LNCAP (cell line): ENCODE measurements at regions not wholly inside any gene's neighbourhood (a gene's known extent, or its start where the extent isn't known, plus 50 kb on each side); places are given as distances from the start of the nearest gene placed in this dataset.

ENCODE experiments used
- TF ChIP-seq, protein P1 (sequence below): fragments of 450-650 bp; IDR thresholded peaks from 2 replicates; pipeline ENCODE4 v1.5.1; 2017; ENCODE audit warnings: mild to moderate bottlenecking

GRCh38 chr12:131557078-131557709 lies 153.7 kb upstream of the SFSWAP start:
- TF ChIP-seq, protein P1, sequence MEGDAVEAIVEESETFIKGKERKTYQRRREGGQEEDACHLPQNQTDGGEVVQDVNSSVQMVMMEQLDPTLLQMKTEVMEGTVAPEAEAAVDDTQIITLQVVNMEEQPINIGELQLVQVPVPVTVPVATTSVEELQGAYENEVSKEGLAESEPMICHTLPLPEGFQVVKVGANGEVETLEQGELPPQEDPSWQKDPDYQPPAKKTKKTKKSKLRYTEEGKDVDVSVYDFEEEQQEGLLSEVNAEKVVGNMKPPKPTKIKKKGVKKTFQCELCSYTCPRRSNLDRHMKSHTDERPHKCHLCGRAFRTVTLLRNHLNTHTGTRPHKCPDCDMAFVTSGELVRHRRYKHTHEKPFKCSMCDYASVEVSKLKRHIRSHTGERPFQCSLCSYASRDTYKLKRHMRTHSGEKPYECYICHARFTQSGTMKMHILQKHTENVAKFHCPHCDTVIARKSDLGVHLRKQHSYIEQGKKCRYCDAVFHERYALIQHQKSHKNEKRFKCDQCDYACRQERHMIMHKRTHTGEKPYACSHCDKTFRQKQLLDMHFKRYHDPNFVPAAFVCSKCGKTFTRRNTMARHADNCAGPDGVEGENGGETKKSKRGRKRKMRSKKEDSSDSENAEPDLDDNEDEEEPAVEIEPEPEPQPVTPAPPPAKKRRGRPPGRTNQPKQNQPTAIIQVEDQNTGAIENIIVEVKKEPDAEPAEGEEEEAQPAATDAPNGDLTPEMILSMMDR = no peak

DNA sequence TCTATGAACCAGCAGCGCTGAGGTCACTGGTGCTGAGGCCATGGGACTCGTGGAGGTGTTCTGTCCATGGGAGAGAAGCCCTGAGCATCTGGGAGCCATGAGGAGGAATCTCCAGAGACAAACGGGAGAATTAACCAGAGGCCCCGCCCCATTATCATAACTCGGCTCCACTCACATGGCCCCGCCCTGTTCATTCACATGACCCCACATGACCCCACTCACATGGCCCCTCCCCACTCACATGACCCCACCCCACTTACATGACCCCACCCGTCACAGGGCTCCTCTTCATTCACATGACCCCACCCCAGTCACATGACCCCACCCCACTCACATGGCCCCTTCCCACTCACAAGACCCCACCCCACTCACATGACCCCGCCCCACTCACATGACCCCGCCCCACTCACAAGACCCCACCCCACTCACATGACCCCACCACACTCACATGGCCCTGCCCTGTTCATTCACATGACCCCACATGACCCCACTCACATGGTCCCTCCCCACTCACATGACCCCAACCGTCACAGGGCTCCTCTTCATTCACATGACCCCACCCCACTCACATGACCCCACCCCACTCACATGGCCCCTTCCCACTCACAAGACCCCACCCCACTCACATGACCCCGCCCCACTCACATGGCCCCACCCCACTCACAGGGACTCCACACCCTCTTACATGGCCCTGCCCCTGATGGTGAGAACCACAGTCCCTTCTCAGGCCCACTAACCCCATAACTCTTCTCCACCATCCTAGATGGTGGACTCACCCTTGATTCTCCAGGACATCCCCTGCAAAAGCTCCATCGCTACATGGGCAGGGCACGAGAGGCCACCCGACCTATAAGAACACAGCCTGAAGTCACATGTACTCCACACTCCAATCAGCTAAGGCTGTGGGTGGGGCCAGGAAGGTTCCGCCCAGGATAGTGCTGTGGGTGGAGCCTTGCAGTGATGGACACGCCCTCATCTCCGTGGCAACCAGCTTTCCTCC lies 151.1 kb upstream of the SFSWAP start:
- TF ChIP-seq, protein P1 = no peak

- TF ChIP-seq, protein P1 = no peak
These were observed 149.8 kb upstream of the SFSWAP start for GRCh38 chr12:131561051-131561450.

DNA sequence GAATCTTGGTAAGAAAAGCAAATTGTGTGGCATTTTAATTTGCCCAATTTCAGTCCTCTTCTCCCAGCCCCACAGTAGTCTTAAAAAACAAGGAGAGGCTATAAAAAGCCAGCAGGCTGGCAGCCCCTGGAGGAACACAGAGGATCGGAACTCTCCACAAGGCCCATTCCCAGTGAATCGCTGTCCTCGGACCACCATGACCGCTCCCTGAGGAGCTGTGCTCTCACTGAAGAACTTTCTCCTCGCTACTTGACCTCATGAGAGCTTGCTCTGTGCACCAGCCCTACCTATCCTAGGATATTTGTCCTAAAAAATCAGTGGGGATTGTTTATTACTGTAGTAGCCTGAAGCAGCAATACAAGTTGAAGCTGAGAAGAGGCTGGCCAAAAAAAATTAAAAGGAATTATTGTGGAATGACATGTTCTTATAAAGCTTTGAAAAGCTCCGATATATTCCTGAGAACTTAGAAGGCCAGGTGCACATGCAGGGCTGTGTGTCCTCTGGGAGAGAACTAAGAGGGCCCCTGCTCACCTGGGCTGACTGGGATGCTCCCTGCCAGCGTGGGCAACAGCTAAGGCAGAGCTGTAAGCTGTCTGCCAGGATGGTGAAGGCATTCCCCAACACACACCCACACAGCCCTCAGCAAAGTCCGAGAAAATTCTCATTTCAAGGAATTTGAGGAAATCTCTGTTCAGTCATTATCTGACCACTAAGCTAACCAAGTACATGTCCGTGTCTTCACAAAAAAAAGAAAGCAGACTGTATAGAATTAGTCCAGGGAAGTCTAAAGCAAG lies 148.8 kb upstream of the SFSWAP start:
- TF ChIP-seq, protein P1 = no peak

GRCh38 chr12:131564845-131565244 lies 146.0 kb upstream of the SFSWAP start:
- TF ChIP-seq, protein P1 = no peak

DNA sequence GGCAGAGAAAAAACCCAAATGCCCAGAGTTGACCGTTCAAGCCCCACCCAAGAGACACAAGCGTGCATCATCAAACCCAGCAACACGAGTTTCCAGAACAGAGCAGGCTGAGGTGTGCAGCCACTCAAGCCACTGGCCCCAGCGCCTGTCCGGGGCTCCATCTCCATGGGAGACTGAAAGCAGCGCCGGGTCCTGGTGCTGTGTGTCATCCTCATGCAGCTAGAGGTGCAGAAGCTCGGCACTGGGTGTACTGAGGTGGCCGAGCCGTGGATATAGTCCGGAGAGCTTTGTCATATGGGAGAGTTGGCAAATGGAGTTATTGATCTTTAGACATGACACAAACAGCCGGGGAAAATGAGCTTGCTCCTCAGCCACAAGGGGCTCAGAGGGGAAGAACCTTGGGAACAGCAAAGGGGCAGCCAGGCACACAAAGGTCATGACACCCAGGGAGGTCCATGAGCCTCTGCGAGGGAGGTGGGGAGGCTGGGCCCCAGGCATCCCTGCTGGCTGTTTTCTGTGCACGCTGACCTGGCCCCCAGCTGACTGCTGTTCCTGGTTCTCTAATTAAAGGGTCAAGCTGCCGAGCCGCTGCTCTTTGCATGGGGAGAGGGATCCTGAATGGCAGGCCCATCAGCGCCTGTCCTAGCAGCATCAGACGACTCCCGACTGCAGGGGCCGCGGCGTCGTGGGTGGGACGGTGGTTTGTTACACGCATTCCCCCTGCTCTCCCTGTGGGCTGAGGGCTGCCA lies 145.4 kb upstream of the SFSWAP start:
- TF ChIP-seq, protein P1 = no peak

DNA sequence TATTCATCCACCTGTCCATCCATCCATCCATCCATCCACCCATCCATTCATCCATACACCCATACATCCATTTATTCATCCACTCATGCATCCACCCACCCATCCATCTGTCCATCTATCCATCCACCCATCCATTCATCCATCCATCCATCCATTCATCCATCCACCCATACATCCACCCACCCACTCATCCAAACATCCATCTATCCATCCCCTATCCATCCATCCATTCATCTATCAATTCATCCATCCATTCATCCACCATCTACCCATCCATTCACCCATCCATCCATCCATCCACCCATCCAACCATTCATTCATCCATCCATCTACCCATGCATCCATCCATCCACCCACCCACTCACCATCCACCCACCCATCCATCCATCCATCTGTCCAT lies 142.6 kb upstream of the SFSWAP start:
- TF ChIP-seq, protein P1 = no peak
